Skeletal muscle tissue (tissue), 3 donors: ENCODE measurements at regions not wholly inside any gene's neighbourhood (a gene's known extent, or its start where the extent isn't known, plus 50 kb on each side); places are given as distances from the start of the nearest gene placed in this dataset.
A peak's percentile ranks its signal among the peaks of the same experiment; 100 is the strongest.
"Not testable (repeated sequence)": the region's sequence is repeated elsewhere in the genome, so short reads cannot be mapped to it uniquely, and the experiment has no call there.

ENCODE experiments used
- H3K27ac ChIP-seq: one replicate; pipeline ENCODE4 v1.7.0; 2013; ENCODE audit warnings: mild to moderate bottlenecking, low read depth, low read length, inconsistent platforms
- H3K27me3 ChIP-seq, 3 donors: one replicate each; pipeline ENCODE4 v1.7.0; 2013; ENCODE audit warnings: low read length in 3 of 3; ENCODE audit not compliant: control insufficient read depth in 3 of 3, insufficient read depth in 3 of 3
- H3K36me3 ChIP-seq, 3 donors: one replicate each; pipeline ENCODE4 v1.7.0; 2013; ENCODE audit warnings: low read length in 3 of 3; ENCODE audit not compliant: control insufficient read depth in 3 of 3, insufficient read depth in 3 of 3
- H3K4me1 ChIP-seq, 3 donors: one replicate each; pipeline ENCODE4 v1.7.0; 2013; ENCODE audit warnings: low read length in 3 of 3, mild to moderate bottlenecking in 3 of 3; ENCODE audit not compliant: control insufficient read depth in 3 of 3, insufficient read depth in 3 of 3
- H3K4me3 ChIP-seq, 3 donors: one replicate each; pipeline ENCODE4 v1.7.0; 2013; ENCODE audit warnings: low read length in 3 of 3
- H3K9ac ChIP-seq, 3 donors: one replicate each; pipeline ENCODE4 v1.7.0; 2013; ENCODE audit warnings: low read length in 3 of 3, mild to moderate bottlenecking in 3 of 3, moderate library complexity in 2 of 3, low read depth in 1 of 3
- H3K9me3 ChIP-seq, 3 donors: one replicate each; pipeline ENCODE4 v1.7.0; 2013; ENCODE audit warnings: low read length in 3 of 3; ENCODE audit not compliant: control insufficient read depth in 3 of 3
- donor health status: Osteomylitis.

DNA sequence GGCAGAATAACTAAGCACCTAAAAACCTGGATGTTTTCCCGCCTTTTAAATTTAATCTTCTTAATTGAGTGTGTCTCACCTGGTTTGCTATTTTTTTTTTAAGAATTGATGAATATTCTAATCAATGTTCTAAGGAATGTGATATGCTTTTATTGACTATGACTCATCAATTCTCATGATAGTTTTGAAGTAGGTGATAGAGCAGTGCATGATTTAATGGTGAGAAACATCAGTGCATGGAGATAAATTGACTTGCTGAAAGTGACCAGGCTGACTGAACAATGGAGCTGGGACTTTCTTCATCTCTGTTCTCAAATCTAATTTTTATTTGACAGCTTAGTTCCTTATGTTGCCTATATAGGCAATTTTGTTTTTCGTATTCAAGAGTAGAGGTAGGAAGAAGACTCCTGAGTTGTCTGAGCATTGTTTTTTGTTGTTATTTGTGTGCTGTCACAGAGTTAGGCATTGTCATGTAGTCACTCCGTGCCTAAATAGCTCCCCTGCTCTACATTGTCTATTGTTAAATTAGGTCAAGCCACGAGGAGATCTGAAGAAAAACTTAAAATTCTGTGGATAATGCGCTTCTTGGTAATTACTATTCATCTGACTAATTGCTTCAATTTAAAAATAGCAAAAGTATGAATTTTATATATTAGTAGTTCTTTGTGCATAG is 59.0 kb upstream of the NUTM2F start:
- H3K4me3 ChIP-seq, H3K9ac ChIP-seq, H3K4me1 ChIP-seq, H3K27ac ChIP-seq, H3K36me3 ChIP-seq, H3K9me3 ChIP-seq, H3K27me3 ChIP-seq: not testable (repeated sequence)

DNA sequence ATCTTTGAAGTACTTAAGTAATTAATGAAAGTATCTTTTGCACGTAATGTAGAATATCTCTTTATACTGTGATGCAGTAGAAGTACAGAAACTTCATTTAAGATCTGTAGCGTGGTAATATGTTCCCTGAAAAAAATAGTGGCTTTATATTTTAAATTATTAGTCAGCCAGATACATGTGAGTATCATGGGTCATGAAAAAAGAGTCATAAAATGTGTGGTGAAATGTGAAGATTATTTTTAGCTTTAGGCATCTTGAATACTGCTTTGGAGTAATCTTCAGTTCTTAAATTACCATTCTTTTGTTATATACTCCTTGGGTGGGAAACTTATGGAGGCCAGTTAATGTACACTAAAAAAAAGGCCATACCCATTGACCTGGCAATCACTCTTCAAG is 59.6 kb upstream of the NUTM2F start:
- not testable (repeated sequence) for H3K27ac ChIP-seq, H3K4me1 ChIP-seq, H3K4me3 ChIP-seq, H3K36me3 ChIP-seq, H3K9ac ChIP-seq, H3K27me3 ChIP-seq, H3K9me3 ChIP-seq

DNA sequence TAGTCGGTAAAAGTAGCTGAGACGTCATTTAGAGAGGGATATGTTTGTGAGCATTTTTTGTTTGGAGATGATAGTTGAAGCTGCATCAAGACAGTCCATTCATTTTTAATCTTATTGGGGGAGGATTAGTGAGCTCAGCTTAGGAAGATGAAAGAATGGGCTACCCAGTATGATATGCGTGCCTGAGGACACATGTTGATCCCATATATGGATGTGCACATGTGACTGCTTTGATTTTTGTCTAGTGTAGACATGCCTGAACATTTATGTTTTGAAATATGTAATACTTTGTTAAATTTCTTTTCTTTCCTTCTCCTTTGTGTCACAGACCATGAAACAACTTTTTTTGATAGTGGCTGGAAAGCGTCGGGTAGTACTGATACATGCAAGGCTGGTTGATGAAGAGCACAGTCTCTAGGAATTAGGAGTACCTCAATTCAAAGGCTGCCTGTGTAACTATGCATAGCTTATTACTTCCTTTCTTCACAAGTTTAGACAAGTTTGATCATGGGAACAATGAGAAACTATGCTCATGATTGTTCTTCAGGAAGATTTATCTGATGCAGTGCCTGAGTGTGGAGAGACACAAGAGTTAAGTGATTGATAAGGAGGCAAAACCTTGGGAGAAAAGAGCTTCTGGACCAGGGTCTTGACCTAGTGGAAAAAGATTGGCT is 62.1 kb upstream of the NUTM2F start:
- H3K4me1 ChIP-seq, H3K9ac ChIP-seq, H3K4me3 ChIP-seq, H3K27ac ChIP-seq, H3K9me3 ChIP-seq, H3K36me3 ChIP-seq, H3K27me3 ChIP-seq: not testable (repeated sequence)

DNA sequence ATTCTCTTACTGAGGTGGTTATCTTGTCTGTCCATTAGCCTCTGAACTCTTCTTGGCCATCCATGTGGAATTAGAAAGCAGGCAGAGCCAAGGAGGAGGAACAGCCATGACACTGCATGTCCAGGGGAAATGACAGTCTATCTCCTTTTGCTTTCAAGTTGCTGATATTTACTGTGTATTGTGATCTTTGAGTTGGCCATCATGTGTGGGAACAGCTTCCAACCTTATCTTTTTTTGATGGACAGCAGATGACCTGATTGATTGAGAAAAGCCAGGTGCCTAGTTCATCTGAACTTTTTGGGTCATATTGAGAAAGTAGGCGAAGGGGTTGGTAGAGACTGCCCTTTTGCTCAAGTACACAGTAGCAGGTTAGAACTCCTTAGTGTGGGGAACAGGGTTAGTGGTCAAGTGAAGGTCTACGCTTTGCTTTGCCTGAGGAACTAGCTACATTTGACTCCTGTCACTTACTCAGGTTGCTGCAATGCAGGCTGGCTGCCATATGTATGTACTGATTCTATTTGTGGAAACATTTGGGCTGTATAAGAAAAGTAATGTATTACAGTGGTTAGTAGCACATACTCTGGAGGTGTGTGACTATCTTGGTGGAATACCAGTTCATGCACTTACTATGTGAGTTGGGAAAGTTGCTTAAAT is 64.7 kb upstream of the NUTM2F start:
- not testable (repeated sequence) for H3K27me3 ChIP-seq, H3K4me3 ChIP-seq, H3K4me1 ChIP-seq, H3K36me3 ChIP-seq, H3K9ac ChIP-seq, H3K9me3 ChIP-seq, H3K27ac ChIP-seq

DNA sequence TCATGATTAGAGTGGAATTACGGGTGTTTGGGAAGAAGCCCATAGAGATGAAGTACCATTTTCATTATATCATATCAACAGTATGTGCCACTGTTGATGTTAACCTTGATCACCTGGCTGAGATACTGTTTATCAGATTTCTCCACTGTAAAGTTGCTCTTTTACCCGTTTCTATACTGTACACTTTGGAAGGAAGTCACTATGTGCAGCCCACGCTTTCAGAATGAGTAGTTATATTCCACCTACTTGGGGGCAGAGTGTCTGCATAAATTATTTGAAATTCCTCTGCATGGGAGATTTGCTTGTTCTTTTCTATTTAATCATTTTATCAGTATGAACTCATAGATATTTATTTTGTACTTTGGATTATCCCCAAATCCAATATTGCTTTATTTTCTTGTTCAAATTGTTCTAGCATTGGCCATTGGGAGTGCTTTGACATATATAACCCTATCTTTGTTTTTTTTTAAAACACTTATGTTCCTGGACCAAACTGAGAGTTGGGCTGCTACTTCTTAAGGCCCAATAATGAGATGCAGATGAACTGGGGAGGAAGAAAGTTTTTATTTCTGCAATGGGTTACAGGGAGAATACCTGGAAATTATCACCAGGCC is 69.4 kb upstream of the NUTM2F start:
- not testable (repeated sequence) for H3K4me3 ChIP-seq, H3K9me3 ChIP-seq, H3K36me3 ChIP-seq, H3K27ac ChIP-seq, H3K9ac ChIP-seq, H3K4me1 ChIP-seq, H3K27me3 ChIP-seq

DNA sequence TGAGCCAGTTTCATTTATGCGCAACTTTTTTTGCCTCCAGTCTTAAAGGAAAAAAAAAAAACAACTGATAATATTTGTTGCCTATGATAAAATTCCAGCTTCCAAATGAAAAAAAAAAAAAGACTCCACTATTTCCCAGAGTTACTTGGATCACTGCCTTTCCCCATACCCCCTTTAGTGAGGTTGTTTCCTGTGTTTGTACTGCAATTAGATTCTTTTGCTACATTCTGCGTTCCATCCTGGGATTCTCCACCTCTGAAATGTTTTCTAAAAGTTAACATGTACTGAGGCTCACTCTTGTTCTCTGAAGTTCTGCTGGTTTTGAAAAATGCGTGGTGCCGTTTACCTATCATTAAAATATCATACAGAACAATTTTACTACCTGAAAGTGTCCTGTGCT is 72.0 kb upstream of the NUTM2F start:
- H3K4me1 ChIP-seq, H3K27me3 ChIP-seq, H3K9me3 ChIP-seq, H3K36me3 ChIP-seq, H3K27ac ChIP-seq, H3K4me3 ChIP-seq, H3K9ac ChIP-seq: not testable (repeated sequence)

DNA sequence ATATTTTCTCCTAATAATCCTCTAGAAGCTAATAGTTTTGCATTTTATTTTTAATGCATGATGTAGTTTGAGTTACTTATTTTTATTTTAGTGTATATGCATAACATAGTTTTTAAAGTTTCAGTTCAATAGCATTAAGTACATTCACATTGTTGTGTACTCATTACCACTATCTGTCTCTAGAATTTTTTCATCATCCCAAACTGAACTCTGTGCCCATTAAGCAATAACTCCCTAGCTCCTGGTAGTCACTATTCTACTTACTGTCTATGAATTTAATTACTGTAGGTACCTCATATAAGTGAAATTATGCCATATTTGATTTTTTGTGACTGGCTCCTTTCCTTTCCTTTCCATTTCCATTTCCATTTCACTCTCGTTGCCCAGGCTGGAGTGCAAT is 74.4 kb upstream of the NUTM2F start:
- H3K9me3 ChIP-seq, H3K4me1 ChIP-seq, H3K27me3 ChIP-seq, H3K27ac ChIP-seq, H3K36me3 ChIP-seq, H3K9ac ChIP-seq, H3K4me3 ChIP-seq: not testable (repeated sequence)

DNA sequence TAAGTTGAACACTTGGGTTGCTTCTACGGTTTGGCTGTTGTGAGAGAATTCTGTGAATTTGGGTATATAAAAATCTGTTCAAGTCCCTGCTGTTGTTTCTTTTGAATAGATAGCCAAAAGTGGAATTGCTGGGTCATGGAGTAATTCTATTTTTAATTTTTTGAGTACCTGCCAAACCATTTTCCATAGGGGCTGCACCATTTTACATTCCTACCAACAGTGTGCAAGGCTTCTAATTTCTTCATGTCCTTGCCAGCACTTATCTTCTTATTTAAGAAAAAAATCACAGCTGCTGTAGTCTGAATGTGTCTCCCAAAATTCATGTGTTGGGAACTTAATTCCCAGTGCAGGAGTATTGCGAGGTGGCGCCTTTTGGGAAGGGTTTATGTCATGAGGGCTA is 75.1 kb upstream of the NUTM2F start:
- not testable (repeated sequence) for H3K4me3 ChIP-seq, H3K36me3 ChIP-seq, H3K9me3 ChIP-seq, H3K4me1 ChIP-seq, H3K27me3 ChIP-seq, H3K9ac ChIP-seq
- peak overlapping the region; percentile 51 for H3K27ac ChIP-seq

DNA sequence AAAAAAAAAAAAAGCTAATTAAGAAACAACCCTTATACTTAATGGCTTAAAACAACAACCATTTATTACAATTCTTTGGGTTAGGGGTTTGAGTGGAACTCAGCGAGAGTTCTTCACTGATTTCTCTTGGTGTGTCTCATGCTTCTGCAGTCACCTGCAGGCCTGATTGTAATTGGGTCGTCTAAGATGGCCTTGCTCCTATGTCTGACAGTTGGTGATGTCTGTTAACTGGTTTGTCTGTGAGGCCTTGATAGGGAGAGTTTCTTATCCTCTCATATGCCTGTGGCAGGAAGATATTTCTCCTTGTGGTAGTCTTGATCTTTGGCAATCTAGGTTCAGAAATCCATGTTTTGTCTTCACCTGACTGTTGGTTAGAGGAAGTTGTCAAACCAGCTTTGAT is 85.2 kb upstream of the NUTM2F start:
- H3K9me3 ChIP-seq, H3K27me3 ChIP-seq, H3K27ac ChIP-seq, H3K4me1 ChIP-seq, H3K4me3 ChIP-seq, H3K9ac ChIP-seq, H3K36me3 ChIP-seq: not testable (repeated sequence)

DNA sequence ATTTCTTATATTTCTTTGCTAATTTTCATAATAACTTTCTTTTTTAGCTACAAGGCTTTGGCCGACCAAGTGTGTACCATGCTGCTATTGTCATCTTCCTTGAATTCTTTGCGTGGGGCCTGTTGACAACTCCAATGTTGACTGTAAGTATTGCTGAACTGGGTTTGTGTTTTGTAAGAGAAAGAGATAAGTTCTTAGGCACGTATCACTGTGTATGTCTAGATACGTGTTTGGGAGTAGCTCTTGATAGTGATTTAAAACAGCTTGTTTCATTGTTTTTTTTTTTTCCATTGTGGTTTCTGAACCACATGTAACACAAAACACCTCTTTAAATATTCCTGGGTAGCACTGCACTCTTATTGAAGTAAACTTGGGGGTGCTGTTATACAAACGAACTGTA is 86.7 kb upstream of the NUTM2F start:
- H3K27ac ChIP-seq, H3K4me3 ChIP-seq, H3K9me3 ChIP-seq, H3K9ac ChIP-seq, H3K36me3 ChIP-seq, H3K27me3 ChIP-seq, H3K4me1 ChIP-seq: not testable (repeated sequence)
